AG04450 (cell line): ENCODE measurements at regions not wholly inside any gene's neighbourhood (a gene's known extent, or its start where the extent isn't known, plus 50 kb on each side); places are given as distances from the start of the nearest gene placed in this dataset.

Source experiments
- CTCF ChIA-PET: fragments of 300-600, 350-600 bp; formaldehyde crosslinking; extraction: SDS; loops from one replicate; lab custom pipeline; 2022; ENCODE audit warnings: antibody characterized with exemption, inconsistent platforms; lab: Charles Lee
- POLR2A ChIA-PET: fragments of 350-600 bp; formaldehyde crosslinking; extraction: SDS; loops from one replicate; lab custom pipeline; 2021; ENCODE audit warnings: antibody characterized with exemption, inconsistent platforms; lab: Yijun Ruan, JAX
- DNase-seq: peaks from one replicate; pipeline ENCODE4 v3.0.0-alpha.2; 2011; ENCODE audit warnings: low read depth, low spot score
- H3K27ac ChIP-seq: one replicate; pipeline ENCODE4 v1.5.1; 2012; ENCODE audit warnings: low read depth, low read length, control low read depth
- H3K27me3 ChIP-seq: one replicate; pipeline ENCODE4 v1.6.0; 2012; ENCODE audit warnings: low read length; ENCODE audit not compliant: control insufficient read depth, insufficient read depth
- H3K4me3 ChIP-seq: 2 replicates; pipeline ENCODE4 v1.5.1; 2011; ENCODE audit warnings: mild to moderate bottlenecking, low read depth, low read length, control low read depth
- H3K9me3 ChIP-seq: 2 replicates; pipeline ENCODE4 v1.5.1; 2012; ENCODE audit warnings: low read length; ENCODE audit not compliant: control insufficient read depth, insufficient read depth
- CTCF ChIP-seq: IDR thresholded peaks from 2 replicates; pipeline ENCODE4 v1.5.1; 2011; ENCODE audit warnings: low read depth, low read length, control low read depth, inconsistent platforms

DNA sequence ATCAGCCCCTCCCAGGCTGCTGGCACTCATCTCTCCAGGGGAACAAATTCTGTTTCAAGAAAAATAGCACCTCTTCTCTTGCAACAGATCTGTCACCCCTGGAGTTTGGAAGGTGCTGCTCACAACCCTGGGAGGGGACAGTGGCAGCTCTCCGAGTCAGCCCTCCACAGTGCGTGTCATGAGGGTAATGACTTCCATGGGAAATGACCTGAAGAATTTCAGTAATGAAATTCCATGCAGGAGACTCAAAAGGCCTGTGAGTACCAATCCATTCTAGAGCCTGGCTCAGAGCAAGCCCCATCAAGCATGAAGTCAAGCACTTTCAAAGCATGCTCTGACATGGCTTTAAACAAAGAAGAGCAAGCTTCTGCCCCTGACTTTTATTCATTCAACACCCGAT is 276.3 kb upstream of the PARD3B start:
- TF ChIP-seq CTCF = no peak
- Histone ChIP-seq H3K27me3 (peaks cover 8% of the 10 kb centered on the region), H3K9me3 (no peaks in the 10 kb centered on the region), H3K4me3 (no peak overlapping the region), H3K27ac (no peak overlapping the region)
- CTCF ChIA-PET = no interaction called here
- POLR2A ChIA-PET = no interaction called here
- DNase-seq = no peak

DNA sequence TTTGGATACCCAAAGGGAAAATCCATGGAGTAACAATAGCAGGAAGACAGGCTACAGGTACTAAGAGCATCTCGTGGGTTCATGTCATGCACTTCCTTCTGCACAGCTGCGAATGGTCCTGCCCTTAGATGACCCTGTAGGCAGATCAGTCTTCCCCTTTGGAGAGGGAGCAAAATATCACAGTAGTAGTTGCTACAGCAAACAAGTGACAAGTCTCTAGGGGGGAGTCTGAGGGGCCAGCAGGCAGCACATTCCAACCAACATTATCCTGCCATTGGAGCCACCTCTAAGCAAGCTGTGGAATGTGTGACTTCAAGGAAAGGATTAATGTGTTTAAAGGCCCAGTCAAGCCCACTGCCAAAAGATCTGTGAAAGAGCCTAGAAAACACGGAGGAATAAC is 273.2 kb upstream of the PARD3B start:
- CTCF ChIA-PET = interaction anchor here (2.1 kb wide), 1 partner anchor 12 kb away, joined by 8 read pairs; no protein-coding TSS in a partner anchor
- DNase-seq = no peak
- Histone ChIP-seq H3K27me3 (peaks cover 4% of the 10 kb centered on the region), H3K4me3 (no peak overlapping the region), H3K27ac (no peak overlapping the region), H3K9me3 (no peaks in the 10 kb centered on the region)
- no peak for TF ChIP-seq CTCF
- POLR2A ChIA-PET = interaction anchor here (0.5 kb wide), 1 partner anchor 625 kb away, joined by 4 read pairs; no protein-coding TSS in a partner anchor

DNA sequence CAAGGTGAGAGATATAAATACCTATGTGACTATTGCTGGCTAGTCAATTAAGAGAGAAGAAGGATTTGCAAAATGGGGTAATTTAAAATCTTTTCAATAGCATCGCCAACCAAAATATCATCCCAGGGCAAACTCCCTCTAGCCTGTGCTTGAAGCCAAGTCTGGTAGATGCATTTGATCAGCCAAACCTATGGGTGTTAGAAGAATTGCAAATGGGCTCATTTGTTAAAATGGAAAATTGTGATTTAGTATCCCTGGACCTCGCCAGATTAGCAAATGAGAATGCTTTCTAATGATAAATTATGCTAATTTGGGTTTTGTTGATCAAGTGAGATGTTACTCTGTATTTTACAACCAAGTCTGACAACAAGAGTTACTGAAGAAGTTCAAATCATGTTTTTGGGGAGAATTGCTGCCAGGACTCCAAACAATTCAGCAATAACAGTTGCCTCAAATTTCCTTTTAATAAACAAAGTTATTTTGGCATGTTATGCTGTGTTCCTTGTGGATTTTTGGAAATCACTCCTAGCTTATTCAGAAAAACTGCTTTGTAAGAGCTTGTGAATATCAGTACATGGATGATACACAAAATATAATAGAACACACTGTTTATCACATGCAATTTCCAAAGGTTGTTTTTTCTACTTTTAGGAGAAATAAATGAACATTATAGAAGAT is 272.5 kb upstream of the PARD3B start:
- Histone ChIP-seq H3K27ac (no peak overlapping the region), H3K27me3 (peaks cover 4% of the 10 kb centered on the region), H3K9me3 (no peaks in the 10 kb centered on the region), H3K4me3 (no peak overlapping the region)
- POLR2A ChIA-PET = no interaction called here
- CTCF ChIA-PET = no interaction called here
- TF ChIP-seq CTCF = no peak
- no peak for DNase-seq

DNA sequence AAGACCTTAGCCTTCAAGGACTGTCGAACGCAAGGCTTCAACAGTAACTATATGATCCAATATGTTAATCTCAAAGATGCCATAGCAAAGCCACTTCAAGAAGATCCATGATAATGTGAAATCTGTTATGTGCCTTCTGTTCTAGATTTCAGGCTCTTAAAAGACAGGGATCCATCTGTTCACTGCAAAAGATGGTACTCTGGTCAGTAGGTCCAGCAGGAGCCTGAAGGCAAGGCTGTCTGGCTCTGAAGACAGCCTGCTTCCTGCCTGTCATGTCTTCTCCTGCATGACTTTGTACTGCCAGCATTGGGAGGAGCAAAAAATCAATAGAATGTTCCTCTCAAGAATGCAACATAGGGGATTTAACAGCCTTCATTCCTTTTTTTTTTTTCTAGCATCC is 270.8 kb upstream of the PARD3B start:
- DNase-seq = no peak
- TF ChIP-seq CTCF = no peak
- Histone ChIP-seq H3K27ac (no peak overlapping the region), H3K9me3 (no peaks in the 10 kb centered on the region), H3K27me3 (peaks cover 4% of the 10 kb centered on the region), H3K4me3 (no peak overlapping the region)
- CTCF ChIA-PET = no interaction called here
- POLR2A ChIA-PET = no interaction called here

- H3K9me3 ChIP-seq = no peaks in the 10 kb centered on the region
- no peak for TF ChIP-seq CTCF
- ChIA-PET CTCF (no interaction called here), POLR2A (no interaction called here)
- H3K27ac ChIP-seq = no peak overlapping the region
- H3K27me3 ChIP-seq = peaks cover under 1% of the 10 kb centered on the region
- H3K4me3 ChIP-seq = no peak overlapping the region
- DNase-seq = no peak
Measured at GRCh38 chr2:204274991-204275390, 270.3 kb upstream of the PARD3B start.
